Astrocyte of the cerebellum (primary cell): ENCODE measurements at regions not wholly inside any gene's neighbourhood (a gene's known extent, or its start where the extent isn't known, plus 50 kb on each side); places are given as distances from the start of the nearest gene placed in this dataset.

Source experiments
- DNase-seq: peaks from one replicate; pipeline ENCODE4 v3.0.0-alpha.2; 2011; ENCODE audit warnings: low read depth
- H3K4me3 ChIP-seq: 2 replicates; pipeline ENCODE4 v1.5.1; 2011; ENCODE audit warnings: mild to moderate bottlenecking, low read depth, low read length, moderate library complexity
- in situ Hi-C: cut with HindIII; loops from 2 replicates; pipeline ENCODE4 v1.10.0; 2017; ENCODE audit warnings: low sequenced_read_pairs
- TF ChIP-seq, protein P1 (sequence below): IDR thresholded peaks from 2 replicates; pipeline ENCODE4 v1.5.1; 2012; ENCODE audit warnings: low read length, low read depth, moderate library complexity, mild to moderate bottlenecking; ENCODE audit errors: missing control alignments

- in situ Hi-C loops: no loop called here
These were observed 303.6 kb upstream of the DACH1 start for GRCh38 chr13:72170571-72170970.

DNA sequence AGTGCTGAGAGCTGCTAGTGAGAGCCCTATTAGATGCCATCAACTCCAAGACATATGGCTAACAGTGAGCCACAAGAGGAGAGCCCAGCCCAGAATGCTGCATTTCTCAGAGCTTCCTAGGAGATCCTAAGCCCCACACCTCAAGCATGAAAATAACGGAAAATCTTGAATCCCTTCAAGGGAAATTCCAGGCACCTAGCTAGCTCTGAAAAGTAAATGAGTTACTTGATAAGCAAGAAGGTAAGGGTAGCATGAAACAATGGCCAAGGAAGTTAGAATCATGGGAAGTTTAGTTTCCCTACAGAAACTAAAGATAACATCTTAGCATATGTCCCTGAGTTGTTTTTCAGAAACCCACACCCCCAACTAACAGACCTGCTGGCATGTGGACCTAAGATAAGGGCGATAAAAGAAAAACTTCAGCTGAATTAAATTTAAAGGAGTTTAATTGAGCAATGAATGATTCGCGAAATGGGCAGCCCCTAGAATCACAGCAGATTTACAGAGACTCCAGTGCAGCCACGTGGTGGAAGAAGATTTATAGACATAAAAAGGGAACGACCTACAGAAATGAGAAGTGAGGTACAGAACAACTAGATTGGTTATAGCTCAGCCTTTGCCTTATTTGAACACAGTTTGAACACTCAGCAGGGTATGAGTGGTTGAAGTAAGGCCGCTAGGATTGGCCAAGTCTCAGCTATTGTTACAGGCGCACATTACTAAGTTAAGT is 301.3 kb upstream of the DACH1 start:
- in situ Hi-C loops: no loop called here
- TF ChIP-seq, protein P1, sequence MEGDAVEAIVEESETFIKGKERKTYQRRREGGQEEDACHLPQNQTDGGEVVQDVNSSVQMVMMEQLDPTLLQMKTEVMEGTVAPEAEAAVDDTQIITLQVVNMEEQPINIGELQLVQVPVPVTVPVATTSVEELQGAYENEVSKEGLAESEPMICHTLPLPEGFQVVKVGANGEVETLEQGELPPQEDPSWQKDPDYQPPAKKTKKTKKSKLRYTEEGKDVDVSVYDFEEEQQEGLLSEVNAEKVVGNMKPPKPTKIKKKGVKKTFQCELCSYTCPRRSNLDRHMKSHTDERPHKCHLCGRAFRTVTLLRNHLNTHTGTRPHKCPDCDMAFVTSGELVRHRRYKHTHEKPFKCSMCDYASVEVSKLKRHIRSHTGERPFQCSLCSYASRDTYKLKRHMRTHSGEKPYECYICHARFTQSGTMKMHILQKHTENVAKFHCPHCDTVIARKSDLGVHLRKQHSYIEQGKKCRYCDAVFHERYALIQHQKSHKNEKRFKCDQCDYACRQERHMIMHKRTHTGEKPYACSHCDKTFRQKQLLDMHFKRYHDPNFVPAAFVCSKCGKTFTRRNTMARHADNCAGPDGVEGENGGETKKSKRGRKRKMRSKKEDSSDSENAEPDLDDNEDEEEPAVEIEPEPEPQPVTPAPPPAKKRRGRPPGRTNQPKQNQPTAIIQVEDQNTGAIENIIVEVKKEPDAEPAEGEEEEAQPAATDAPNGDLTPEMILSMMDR: no peak
- DNase-seq: no peak
- no peak overlapping the region for H3K4me3 ChIP-seq

More at GRCh38 chr13:72170571-72170970, 303.6 kb upstream of the DACH1 start:
- H3K4me3 ChIP-seq: no peak overlapping the region
- no peak for DNase-seq
- TF ChIP-seq, protein P1: no peak

DNA sequence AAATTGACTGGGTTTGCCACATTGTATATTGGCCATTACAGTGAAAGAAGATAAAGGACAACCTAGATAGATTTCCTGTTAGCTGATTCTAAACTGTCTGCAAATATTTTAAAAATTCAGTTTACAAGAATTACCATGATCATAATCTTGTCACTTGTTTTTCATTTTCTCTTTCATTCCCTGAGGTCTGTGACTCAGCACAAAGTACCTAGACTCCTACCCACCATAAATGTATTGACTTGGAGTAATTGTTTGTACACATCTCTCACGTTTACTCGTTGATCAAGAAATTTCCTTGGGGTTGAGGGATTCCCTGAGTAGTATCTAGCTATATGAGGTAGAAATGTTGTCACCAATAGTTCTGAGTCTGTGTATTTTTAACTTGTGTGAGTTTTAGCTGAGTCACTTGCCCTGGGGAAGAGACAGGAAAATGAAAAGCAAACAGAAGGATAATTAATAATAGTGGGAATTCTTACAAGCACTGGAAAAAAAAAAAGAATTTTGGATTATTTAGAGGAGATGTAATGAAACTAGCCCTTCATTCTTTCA is 299.2 kb upstream of the DACH1 start:
- no peak overlapping the region for H3K4me3 ChIP-seq
- no peak for DNase-seq
- TF ChIP-seq, protein P1: no peak
- in situ Hi-C loops: no loop called here

DNA sequence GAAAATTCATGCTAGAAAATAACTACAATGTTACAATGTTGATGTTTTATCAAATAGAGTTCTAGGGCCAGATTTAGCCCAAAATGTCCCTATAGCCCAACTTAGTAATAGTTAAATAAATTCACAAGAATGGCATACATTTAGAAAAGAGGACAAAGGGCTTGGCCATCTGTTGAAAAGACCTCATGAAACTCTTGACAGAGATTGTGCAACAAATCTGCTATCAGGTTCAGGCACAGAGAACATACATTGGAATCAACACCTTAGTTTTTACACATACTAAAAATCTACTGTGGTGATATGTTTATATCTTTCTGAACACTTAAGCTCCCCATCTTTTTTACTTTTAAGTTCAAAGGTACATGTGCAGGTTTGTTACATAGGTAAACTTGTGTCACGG is 298.3 kb upstream of the DACH1 start:
- no peak overlapping the region for H3K4me3 ChIP-seq
- TF ChIP-seq, protein P1: no peak
- in situ Hi-C loops: no loop called here
- no peak for DNase-seq

DNA sequence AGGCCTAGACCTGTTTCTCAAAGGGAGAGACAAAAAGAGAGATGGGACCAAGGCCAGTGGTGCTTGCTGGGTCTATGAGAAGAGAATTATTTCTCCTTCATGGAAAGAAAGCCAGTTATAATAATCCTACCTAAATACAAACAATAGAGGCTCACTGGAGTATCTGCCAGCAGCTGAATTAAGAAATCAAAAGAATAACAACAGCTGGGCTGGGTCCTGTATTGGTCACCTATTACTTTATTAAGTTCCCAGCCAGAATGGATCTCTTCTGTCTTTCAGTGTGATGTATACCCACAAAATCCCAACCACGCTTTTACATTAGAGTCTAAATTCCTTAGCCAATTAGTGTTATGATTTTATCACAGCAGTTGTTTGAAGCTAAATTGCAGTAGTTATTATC is 297.8 kb upstream of the DACH1 start:
- TF ChIP-seq, protein P1: no peak
- in situ Hi-C loops: no loop called here
- no peak for DNase-seq
- no peak overlapping the region for H3K4me3 ChIP-seq

- in situ Hi-C loops: no loop called here
- no peak overlapping the region for H3K4me3 ChIP-seq
- TF ChIP-seq, protein P1: no peak
- no peak for DNase-seq
These were observed 296.7 kb upstream of the DACH1 start for GRCh38 chr13:72163678-72164077.

DNA sequence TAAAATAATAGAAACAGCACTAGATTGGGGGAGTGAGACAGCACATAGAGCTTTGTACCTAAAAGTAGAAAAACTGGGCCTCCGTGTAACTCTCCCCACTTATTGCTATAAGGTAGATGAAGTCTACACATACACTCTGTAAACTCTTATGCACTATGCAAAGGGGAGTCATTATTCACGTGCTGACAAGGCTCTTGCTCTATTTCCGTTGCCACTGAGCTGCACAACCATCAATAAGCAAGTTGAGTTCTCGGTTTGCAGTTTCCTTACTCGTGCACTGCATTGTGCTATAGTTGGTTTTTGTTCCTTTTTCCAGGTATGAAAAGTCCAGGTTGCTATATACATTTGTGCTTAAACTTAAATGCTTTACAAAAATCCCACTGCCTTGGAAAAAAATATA is 294.0 kb upstream of the DACH1 start:
- H3K4me3 ChIP-seq: no peak overlapping the region
- in situ Hi-C loops: no loop called here
- TF ChIP-seq, protein P1: no peak
- no peak for DNase-seq
